ENCODE measurements at regions not wholly inside any gene's neighbourhood (a gene's known extent, or its start where the extent isn't known, plus 50 kb on each side); places are given as distances from the start of the nearest gene placed in this dataset.

- H3F3A ChIP-seq (ENCODE audit: insufficient read depth, low read length, poor library complexity, severe bottlenecking): no peaks in the 10 kb centered on the region
- H3K4me2 ChIP-seq (ENCODE audit: low read length): no peak overlapping the region
- H2AFZ ChIP-seq (ENCODE audit: low read depth, low read length): no peak overlapping the region
- H3K27ac ChIP-seq (ENCODE audit: low read length): no peak overlapping the region
- H3K36me3 ChIP-seq (ENCODE audit: insufficient read depth, low read length): no peaks in the 10 kb centered on the region
- no peaks in the 10 kb centered on the region for H3K9me3 ChIP-seq (ENCODE audit: low read length)
- H3K79me2 ChIP-seq (replicated peaks; ENCODE audit: insufficient read depth, low read length): no peaks in the 10 kb centered on the region
- no peak for TF ChIP-seq POLR2AphosphoS5 (IDR thresholded peaks at IDR 0.05)
- no peak for TF ChIP-seq TAF1 (IDR thresholded peaks at IDR 0.05; ENCODE audit: low read depth)
- TF ChIP-seq RAD21 (conservative IDR thresholded peaks at IDR 0.05): no peak
- no peak for TF ChIP-seq EZH2 (IDR thresholded peaks at IDR 0.05; ENCODE audit: borderline replicate concordance, insufficient read depth, low read length, poor library complexity, severe bottlenecking)
- no peak for TF ChIP-seq REST (IDR thresholded peaks at IDR 0.05; ENCODE audit: borderline replicate concordance)
- no peak for TF ChIP-seq EP300 (conservative IDR thresholded peaks at IDR 0.05; ENCODE audit: poor library complexity, severe bottlenecking)
- TF ChIP-seq, protein P1, sequence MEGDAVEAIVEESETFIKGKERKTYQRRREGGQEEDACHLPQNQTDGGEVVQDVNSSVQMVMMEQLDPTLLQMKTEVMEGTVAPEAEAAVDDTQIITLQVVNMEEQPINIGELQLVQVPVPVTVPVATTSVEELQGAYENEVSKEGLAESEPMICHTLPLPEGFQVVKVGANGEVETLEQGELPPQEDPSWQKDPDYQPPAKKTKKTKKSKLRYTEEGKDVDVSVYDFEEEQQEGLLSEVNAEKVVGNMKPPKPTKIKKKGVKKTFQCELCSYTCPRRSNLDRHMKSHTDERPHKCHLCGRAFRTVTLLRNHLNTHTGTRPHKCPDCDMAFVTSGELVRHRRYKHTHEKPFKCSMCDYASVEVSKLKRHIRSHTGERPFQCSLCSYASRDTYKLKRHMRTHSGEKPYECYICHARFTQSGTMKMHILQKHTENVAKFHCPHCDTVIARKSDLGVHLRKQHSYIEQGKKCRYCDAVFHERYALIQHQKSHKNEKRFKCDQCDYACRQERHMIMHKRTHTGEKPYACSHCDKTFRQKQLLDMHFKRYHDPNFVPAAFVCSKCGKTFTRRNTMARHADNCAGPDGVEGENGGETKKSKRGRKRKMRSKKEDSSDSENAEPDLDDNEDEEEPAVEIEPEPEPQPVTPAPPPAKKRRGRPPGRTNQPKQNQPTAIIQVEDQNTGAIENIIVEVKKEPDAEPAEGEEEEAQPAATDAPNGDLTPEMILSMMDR (IDR thresholded peaks at IDR 0.05; ENCODE audit: poor library complexity, severe bottlenecking): no peak
- TF ChIP-seq MXI1 (conservative IDR thresholded peaks at IDR 0.05; ENCODE audit: poor library complexity, severe bottlenecking): no peak
- no peak for TF ChIP-seq SMC3 (conservative IDR thresholded peaks at IDR 0.05; ENCODE audit: poor library complexity)
- no peak overlapping the region for H3K4me3 ChIP-seq (ENCODE audit: low read length)
- H4K20me1 ChIP-seq (ENCODE audit: insufficient read depth): no peaks in the 10 kb centered on the region
- H3K9ac ChIP-seq (ENCODE audit: low read length): no peak overlapping the region
- H3K9me2 ChIP-seq (ENCODE audit: insufficient read depth, low read length): no peaks in the 10 kb centered on the region
- no peaks in the 10 kb centered on the region for H3K27me3 ChIP-seq (ENCODE audit: insufficient read depth, low read depth, low read length)
Measured at GRCh38 chr18:55079481-55080355, 120.5 kb upstream of the CCDC68 start.

DNA sequence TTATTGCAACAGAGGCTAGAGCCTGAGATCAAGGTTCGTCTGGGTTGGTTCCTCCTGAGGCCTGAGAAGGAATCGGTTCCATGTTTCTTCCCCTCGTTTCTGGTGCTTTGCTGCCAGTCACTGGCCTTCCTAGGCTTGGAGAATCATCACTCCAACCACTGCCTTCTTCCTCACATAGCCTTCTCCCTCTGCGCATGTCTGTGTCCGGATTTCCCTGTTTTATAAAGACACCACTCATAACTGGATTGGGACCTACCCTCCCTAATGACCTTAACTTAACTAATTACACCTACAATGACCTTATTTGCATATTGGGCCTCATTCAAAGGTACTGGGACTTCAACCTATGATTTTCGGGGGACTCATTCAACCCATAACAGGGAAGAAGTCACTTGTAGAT lies 119.8 kb upstream of the CCDC68 start:
- H3K27me3 ChIP-seq (ENCODE audit: insufficient read depth, low read depth, low read length): no peaks in the 10 kb centered on the region
- no peak overlapping the region for H3K4me3 ChIP-seq (ENCODE audit: low read length)
- no peaks in the 10 kb centered on the region for H3K9me3 ChIP-seq (ENCODE audit: low read length)
- no peak overlapping the region for H3K9ac ChIP-seq (ENCODE audit: low read length)
- no peaks in the 10 kb centered on the region for H3K36me3 ChIP-seq (ENCODE audit: insufficient read depth, low read length)
- no peak overlapping the region for H3K27ac ChIP-seq (ENCODE audit: low read length)
- H2AFZ ChIP-seq (ENCODE audit: low read depth, low read length): no peak overlapping the region
- no peaks in the 10 kb centered on the region for H3F3A ChIP-seq (ENCODE audit: insufficient read depth, low read length, poor library complexity, severe bottlenecking)
- H4K20me1 ChIP-seq (ENCODE audit: insufficient read depth): no peaks in the 10 kb centered on the region
- H3K4me2 ChIP-seq (ENCODE audit: low read length): no peak overlapping the region
- no peaks in the 10 kb centered on the region for H3K79me2 ChIP-seq (replicated peaks; ENCODE audit: insufficient read depth, low read length)
- TF ChIP-seq TAF1 (IDR thresholded peaks at IDR 0.05; ENCODE audit: low read depth): no peak
- TF ChIP-seq MXI1 (conservative IDR thresholded peaks at IDR 0.05; ENCODE audit: poor library complexity, severe bottlenecking): no peak
- TF ChIP-seq EP300 (conservative IDR thresholded peaks at IDR 0.05; ENCODE audit: poor library complexity, severe bottlenecking): no peak
- no peak for TF ChIP-seq POLR2AphosphoS5 (IDR thresholded peaks at IDR 0.05)
- no peak for TF ChIP-seq SMC3 (conservative IDR thresholded peaks at IDR 0.05; ENCODE audit: poor library complexity)
- no peak for TF ChIP-seq REST (IDR thresholded peaks at IDR 0.05; ENCODE audit: borderline replicate concordance)
- TF ChIP-seq, protein P1 (IDR thresholded peaks at IDR 0.05; ENCODE audit: poor library complexity, severe bottlenecking): no peak
- H3K9me2 ChIP-seq (ENCODE audit: insufficient read depth, low read length): no peaks in the 10 kb centered on the region
